NCI-H1417 treated with DMSO at 0.1 percent for 48 hours (cell line): ENCODE measurements at regions not wholly inside any gene's neighbourhood (a gene's known extent, or its start where the extent isn't known, plus 50 kb on each side); places are given as distances from the start of the nearest gene placed in this dataset.
"Not testable (repeated sequence)": the region's sequence is repeated elsewhere in the genome, so short reads cannot be mapped to it uniquely, and the experiment has no call there.

Source experiments
- DNase-seq: peaks from one replicate; lab custom pipeline; 2025; lab: John Stamatoyannopoulos, UW

DNA sequence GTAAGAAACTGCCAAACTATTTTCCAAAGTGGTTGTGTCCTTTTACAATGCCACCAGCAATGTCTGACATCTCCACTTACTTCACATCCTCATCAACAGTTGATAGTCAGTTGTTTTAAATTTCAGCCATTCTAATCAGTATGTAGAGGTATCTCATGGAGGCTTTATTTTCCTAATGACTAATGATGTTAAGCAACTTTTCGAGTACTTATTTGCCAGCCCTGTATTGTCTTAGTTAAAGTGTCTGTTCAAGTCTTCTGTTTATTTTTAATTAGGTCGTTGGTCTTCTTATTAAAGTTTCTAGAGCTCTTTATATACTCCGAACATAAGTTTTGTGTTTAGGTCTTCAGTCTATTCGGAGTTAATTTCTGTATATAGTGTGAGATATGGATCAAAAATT lies 54.9 kb upstream of the NBPF12 start:
- not testable (repeated sequence) for DNase-seq

DNA sequence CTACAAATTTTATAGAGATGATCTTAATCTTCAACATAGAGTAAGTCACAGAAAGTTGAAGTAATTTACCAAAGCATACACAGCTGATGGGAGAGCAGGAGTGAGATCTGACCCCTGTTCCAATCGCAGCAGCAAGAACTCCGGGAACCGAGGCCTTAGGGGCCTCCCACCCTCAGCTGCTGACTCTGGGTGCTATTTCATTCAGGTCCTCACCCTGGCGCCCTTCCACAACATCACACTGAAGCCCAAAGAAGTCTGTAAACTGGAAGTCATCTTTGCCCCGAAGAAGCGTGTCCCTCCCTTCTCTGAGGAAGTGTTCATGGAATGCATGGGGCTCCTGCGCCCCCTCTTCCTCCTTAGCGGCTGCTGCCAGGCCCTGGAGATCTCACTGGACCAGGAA lies 57.0 kb upstream of the NBPF12 start:
- not testable (repeated sequence) for DNase-seq

DNA sequence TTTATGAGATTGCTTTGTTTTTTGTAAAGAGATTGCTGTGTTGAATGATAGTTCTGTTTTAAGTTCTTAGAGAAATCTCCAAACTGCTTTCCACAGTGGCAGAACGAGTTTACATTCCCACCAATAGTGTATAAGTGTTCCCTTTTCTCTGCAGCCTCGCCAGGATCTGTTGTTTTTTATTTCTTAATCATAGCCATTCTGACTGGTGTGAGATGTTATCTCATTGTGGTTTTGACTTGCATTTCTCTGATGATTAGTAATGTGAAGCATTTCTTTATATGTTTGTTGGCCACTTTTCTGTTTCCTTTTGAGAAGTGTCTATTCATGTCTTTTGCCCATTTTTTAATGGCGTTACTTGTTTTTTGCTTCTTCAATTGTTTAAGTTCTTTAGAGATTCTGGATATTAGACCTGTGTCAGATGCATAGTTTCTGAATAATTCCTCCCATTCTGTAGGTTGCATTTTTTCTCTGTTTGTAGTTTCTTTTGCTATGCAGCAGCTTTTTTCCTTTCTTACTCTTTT lies 74.3 kb upstream of the NBPF12 start:
- DNase-seq, result not testable (repeated sequence)

DNA sequence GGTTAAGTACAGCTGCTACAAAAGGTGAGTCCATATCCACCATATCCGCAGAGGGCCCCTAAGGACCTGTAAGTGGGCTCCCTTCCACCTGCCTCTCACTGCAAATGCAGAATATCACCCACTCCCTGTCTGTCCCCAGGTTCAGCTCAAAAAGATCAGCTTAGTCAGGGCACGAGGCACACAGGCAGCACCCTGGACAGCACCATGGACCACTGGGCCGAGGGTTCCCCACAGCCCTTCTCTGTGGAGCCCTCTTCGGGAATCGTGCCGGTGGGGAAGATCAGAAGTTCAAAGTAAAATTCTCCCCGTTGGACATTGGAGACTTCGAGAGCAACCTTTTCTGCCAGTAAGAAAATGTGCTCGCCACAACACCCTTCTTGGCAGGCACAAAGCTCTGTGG lies 85.0 kb upstream of the NBPF12 start:
- DNase-seq, result not testable (repeated sequence)

DNA sequence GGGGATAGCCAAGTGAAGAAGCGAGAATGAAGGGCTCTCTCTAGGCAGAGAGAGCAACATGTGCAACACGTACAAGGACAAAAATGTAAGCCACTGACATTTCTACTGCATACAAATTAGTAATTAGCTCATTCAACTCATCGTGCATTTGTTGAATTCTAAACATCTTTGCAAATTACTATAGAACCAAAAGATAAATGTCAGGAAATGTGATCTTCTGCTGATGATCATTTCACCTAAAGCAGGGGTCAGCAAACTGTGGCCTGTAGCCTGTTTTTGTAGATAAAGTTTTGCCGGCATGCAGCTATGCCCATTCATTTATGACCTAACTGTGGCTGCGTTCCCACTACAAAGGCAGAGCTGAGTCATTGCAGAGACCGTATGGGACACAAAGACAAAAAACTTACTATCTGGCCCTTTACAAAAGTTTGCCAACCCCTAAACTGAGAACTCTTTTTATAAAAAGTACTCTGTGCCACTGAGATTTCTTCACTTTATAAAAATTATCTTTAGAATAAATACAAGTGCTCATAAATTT lies 87.7 kb upstream of the NBPF12 start:
- not testable (repeated sequence) for DNase-seq

DNA sequence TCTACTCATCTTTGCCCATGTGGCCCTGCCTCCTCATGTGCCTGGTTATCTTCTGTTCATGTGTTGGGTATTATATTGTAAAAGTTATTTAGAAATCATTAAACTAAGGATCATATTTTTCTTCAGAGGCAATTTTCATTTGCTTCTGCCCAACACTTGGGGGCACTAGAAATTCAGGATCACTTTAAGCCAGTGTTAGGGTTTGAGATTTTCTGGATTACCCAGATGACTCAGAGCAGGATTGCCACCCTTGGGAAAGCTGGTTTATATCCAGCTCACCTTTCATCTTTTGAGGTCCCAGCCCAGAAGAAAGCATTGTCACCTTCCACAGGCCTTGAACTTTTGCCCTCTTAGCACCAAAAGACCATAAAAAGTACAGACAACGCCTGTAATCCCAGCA lies 99.4 kb upstream of the NBPF12 start:
- DNase-seq, result not testable (repeated sequence)

DNA sequence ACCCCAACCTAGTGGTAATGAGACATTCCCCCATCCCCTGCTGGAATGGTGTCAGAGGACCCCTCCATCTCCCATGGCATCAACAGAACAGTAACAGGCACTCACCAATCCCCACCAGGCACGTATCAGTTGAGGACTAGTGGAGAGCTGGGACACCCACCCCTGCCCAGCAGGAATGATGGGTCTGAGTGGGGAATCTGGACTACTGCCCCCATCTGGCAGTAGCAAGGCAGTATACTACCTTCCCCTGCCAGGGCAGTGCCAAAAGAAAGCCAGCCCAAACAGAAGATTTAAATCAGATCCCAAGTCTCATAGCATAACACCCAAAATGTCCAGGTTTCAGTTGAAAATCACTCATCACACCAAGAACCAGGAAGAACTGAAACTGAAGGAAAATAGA lies 111.2 kb upstream of the NBPF12 start:
- not testable (repeated sequence) for DNase-seq

DNA sequence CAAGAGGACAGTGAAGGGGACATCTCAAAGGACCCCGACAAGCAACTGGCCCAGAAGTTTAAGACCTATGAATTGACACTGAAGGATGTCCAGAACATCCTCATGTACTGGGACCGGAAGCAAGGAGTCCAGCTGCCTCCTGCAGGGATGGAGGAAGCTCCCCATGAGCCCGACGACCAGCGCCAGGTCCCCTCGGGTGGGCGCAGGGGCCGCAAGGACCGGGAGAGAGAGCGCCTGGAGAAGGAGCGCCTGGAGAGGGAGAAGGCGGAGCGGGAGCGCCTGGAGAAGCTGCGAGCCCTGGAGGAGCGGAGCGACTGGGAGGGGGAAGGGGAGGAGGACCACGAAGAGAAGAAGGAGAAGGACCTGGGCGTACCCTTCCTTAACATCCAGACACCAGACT lies 143.9 kb upstream of the NBPF12 start:
- DNase-seq, result not testable (repeated sequence)

DNA sequence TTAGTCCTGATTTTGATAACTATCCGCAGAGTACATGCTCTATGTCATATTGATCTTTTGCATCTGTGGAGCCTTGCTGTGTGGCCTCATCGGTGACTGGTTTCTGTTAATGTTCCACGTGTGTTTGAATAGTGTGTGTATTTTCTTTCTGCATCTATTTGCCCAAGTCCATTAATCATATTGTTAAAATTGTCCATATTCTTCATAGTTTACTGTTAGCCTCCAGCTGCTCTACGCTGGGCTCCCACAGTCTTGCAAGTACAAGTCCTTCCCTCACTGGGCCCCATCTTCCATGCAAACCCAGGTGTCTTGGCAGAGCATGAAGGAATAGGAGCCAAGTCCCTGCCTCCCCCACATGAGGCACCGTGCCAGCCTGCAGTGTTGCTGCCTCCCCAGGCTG lies 145.4 kb upstream of the NBPF12 start:
- DNase-seq, result not testable (repeated sequence)

DNA sequence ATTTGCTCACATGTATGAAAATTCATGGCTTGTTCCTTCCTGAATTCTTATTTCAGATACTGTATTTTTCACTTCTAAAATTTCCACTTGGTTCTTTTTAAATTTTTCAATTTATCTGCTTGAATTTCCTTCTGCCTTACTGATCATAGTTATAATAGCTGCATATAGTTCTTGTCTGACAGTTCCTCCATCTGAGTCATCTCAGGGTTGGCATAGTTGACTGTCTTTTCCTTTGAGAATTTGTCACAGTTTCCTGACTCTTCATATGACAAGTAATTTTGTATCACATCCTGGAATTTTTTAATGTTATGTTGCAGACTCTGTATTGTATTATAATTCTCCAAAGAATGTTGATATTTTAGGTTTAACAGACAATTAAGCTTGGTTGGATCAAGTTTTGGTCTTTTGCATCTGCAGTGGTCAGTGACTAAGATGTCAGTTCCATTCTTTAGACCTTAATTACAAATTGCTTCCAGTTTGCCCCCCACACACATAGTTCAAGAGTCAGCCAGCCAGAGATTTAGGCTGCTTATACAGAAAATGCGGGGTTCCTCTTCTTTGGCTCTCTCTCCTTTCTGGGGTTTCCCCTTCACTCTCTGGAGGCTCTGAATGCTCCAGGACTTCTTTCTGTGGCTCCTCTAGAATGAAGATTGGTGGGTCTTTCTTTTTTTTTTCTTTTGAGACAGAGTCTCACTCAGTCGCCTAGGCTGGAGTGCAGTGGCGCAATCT lies 153.7 kb upstream of the NBPF12 start:
- not testable (repeated sequence) for DNase-seq

DNA sequence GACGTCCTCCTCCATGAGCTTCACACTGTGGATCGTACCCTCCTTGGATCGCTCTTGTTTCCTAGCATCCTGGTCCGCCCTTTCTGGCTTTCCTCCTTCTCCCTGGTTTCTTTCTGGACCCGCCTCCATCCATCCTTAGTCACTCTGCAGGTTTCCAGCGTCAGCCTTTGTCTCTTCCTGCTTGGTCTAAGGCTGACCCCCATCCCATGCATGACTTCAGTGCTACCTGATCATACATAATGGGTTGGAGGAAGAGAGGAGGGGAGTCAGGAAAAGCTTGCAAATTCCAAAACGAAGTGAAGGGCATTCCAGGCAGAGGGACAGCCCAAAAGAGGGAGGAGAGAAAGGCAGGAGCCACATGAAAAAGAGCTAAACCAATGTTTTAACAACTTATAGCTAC lies 156.9 kb upstream of the NBPF12 start:
- not testable (repeated sequence) for DNase-seq

DNA sequence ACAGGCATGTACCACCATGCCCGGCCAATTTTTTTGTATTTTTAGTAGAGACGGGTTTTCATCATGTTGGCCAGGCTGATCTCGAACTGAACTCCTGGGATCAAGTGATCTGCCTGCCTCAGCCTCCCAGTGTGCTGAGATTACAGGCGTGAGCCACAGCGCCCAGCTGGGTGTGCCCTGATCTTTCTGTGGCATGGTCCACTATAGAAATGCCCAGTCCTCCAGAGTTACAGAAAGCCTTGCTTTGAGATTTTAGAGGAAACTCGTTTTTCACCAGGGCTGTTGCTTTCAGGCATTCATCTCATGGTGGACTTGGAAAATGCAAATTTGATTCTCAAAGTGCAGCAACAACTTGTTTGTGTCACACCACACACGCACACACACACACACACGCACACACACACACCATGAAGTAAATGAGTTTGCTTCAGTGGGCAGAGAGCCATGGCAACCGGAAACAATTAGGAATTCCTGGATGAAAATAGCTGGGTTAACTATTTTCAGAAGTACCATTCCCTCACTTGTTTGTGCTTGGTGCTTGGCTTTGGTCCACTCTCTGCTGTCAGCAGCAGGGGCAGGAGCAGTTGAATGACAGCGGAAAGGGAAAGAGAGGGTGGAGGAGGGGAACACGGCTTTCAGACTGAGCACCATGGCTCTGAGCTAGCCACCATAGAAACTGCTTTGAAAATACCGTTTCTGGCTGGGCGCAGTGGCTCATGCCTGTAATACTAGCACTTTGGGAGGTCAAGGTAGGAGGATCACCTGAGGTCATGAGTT lies 160.1 kb upstream of the NBPF12 start:
- DNase-seq, result not testable (repeated sequence)

DNA sequence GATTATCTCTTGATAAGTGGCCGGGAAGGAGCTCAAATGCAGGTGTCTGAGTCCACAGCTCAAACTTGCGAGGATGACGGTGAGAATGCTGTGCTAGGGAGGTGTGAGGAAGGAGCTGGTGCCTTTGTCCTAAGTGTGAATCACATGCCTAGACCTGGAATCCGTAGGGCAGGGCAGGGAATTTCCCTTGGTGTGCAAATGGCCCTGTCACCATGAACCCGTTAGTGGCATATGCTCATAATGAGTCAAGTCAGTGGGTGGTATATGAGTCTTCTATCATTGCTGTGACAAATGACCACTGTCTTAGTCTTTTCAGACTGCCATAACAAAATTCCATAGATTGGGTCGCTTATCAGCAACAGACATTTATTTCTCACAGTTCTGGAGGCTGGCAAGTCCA lies 163.1 kb upstream of the NBPF12 start:
- DNase-seq, result not testable (repeated sequence)

DNA sequence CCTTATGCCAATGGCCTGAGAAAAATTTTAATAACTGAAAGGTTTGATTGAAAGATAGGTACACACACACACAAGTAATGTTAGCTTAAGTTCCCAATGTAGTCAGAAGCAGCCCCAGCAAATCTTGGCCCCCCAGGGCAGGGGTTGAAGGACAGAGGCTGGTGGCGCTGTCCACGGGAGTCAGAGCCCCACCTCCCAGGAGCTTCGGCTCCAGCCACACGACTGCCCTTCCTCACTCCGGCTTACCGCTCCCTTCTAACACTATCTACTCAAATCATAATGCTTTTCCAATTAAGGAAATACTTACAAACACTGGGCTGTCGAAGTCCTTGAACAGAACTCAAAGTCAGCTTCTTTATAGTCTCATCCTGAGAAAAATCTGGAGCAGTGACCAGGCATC lies 163.9 kb upstream of the NBPF12 start:
- not testable (repeated sequence) for DNase-seq

DNA sequence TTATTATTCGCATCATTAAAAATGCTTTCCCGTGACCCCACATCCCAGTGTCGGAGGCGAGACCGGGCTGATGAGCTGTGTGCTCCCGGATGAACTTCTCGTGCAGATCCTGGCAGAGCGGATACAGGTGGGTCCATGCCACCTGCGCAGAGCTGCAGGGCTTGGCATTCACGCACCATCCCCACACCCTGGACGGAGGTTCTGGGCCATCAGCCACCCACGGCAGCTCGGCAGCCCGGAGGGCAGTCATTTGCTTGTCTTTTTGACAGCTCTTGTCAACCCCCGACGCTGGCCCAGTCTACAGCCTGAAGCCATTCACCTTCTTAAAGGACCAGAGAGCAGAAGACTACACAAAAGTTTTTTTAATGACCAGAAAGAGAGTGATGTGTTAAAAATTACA lies 166.7 kb upstream of the NBPF12 start:
- DNase-seq, result not testable (repeated sequence)

DNA sequence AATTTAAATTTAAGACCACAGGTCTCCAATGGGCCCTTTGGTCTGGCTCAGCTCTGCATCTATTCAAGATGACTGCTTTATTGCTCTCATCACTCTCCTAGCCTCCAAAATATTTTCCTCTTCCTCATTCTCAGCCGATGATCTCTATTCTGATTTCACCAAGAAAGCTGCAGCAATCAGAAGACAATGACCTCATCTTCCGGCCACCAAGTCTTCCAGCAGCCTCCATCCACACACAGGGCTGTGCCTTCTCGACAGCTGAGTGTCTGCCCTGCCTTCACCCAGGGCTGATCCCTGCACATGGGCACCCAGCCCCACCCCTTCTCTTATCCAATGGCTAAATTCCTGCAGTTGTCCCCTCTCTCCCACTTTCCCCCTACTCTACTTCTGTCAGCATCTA lies 167.1 kb upstream of the NBPF12 start:
- DNase-seq, result not testable (repeated sequence)

DNA sequence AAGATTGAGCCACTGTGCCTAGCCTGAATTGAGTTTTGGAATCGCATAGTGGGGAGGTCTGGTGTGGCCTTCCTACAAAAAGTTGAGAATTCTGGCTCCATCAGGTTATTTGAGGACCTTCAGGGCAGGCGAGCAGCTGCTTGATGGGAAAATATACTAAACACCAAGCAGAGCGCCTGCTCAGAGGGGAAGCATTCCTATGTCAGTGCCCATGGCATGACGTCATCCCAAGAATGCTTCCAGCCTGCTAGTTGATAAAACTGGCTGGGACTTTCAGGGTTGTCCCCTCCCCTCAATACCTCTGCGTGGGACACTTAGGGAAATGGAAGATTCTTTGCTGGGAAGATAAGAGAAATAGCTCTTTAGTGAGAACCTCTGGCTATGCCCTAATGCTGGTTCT lies 174.9 kb upstream of the NBPF12 start:
- not testable (repeated sequence) for DNase-seq

DNA sequence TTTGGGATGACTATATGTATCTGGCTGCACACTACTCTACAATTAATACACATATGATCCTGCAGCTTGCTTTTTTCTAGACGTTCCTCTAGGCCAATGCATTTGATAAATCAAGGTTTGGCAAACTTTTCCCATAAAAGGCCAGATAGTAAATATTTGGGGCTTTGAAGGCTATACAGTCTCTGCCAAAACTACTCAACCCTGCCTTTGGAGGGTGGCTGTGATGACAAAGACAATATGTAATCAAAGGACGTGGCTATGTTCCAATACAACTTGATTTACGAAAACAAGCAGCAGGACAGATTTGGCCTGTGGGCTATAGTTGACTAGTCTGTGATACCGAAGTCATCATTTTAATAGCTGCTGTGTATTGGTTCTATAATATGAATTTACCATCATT lies 181.3 kb upstream of the NBPF12 start:
- not testable (repeated sequence) for DNase-seq

DNA sequence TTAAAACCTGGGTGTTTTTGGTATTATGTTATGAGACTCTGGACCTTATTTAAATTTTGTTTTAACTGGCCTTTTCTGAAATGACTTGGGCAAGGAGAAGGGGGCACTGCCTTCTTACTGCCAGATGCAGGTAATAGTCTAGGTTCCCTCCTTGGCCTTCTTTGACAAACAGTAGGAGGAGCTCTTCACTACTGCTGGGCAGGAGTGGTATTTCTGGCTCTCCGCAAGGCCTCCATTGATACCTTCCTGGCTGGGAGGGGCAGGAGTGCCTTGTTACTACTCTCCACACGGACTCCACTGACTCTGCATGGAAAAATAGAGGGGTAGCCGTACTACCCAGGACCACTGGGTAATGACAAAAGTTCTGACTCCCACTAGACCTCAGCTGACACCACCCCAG lies 189.4 kb upstream of the NBPF12 start:
- not testable (repeated sequence) for DNase-seq

DNA sequence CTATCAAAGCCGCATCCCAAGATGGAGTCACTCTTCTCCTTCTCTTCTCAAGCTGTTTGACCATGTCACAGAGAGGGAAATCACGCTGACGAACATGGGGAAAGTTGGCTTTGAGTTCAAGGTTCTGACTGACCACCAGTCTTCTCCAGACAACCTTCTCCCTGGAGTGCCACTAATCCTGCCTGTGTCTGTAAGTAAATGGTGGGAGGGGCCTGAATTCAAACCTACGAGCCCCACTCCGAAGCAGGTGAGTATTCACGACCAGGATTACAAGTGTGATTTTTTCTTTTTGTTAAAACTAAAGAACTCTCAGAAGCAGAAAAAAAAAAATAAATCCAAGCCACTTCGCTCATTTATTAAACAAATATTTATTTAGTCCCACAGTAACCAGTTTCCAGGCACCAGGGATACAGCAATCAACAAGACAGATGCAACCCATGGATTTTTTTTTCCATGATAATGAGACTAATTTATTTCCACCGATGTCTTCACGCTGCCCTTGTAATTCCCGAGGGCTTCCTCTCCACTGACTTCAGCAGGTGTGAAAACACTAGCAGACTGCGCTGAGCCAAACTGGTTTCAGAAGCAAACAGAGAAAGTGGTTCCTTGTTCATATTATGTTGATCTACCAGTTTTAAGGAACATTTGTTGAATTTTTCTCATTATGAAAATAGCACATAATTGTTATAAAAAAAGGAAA lies 206.0 kb upstream of the NBPF12 start:
- DNase-seq, result peak; percentile 40

DNA sequence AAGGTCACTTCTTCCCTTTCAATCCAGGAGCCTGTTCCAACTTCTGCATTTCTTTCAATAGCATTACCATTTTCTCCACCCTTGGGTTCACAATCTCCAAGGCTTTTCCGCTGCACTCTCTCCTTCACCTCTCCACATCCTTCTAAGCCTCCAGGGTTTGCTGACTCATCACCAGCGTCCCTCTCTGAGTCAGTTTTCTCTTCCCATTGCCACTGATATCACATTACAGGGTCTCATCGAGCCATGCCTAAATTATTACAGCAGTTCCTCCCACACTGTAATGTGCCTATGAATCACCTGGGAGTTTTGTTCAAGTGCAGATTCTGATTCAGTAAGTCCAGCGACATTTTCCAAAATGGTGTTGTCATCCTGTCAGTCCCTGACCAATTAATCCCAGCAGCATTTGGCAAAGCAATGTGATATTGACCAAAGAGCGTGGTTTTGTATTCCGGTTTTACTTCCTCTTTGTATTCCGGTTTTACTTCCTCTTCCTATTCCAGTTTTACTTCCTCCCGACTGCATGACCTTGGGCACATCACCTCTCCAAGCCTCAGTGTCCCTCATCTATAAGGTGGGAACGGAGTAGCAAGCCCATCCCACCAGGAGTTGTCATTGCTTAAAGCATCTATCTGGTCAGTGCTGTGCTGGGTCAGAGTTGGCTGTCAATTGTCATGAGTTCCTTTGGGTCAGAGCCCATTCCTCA lies 208.3 kb upstream of the NBPF12 start:
- DNase-seq, result not testable (repeated sequence)

DNA sequence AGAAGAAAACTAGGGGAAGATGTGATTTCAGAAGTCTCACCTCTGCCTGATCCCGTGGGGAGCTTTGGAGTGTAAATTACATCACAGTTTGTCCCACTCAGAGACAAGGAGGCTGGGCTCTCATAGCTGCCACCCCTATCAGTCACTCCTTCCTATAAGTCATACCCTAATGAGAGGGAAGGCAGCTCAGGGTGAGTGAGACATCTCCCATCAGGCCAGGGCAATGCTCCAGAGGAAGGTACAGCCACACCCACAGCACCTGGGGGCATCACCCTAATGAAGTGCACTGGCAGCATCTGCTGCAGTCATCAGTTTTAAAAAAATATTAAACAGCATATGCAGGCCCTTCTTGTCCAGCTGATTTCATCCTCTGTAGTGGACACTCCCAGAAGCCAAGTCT lies 223.1 kb upstream of the NBPF12 start:
- DNase-seq, result not testable (repeated sequence)
